ENCODE measurements at regions not wholly inside any gene's neighbourhood (a gene's known extent, or its start where the extent isn't known, plus 50 kb on each side); places are given as distances from the start of the nearest gene placed in this dataset.

- Histone ChIP-seq H3K4me3 (ENCODE audit: low read length) (no peak overlapping the region), H3K4me1 (ENCODE audit: insufficient read depth, low read length) (peaks cover 43% of the 10 kb centered on the region), H3K27me3 (ENCODE audit: control insufficient read depth in 1 of 2, insufficient read depth in 2 of 2, low read length in 2 of 2) (no peaks in the 10 kb centered on the region), H3K36me3 (ENCODE audit: insufficient read depth, low read length) (no peaks in the 10 kb centered on the region), H3K9me3 (ENCODE audit: control insufficient read depth in 1 of 2, insufficient read depth in 1 of 2, low read length in 2 of 2) (no peaks in the 10 kb centered on the region), H3K27ac (ENCODE audit: low read depth in 1 of 2, low read length in 2 of 2) (no peak overlapping the region)
- ATAC-seq (ENCODE audit: poor library complexity) (no peak), DNase-seq (no peak)
- H3K36me3 Mint-ChIP-seq (ENCODE audit: low read depth) = no peaks in the 10 kb centered on the region
- no peak for TF ChIP-seq CTCF (IDR thresholded peaks at IDR 0.05)
- no peak overlapping the region for H3K4me3 Mint-ChIP-seq
- no peaks in the 10 kb centered on the region for H3K9me3 Mint-ChIP-seq
- ChIA-PET POLR2A (interaction anchor here (1.6 kb wide), 1 partner anchor 142 kb away, joined by 3 read pairs; no protein-coding TSS in a partner anchor), CTCF (no interaction called here)
- H3K27me3 Mint-ChIP-seq = no peaks in the 10 kb centered on the region
- H3K4me1 Mint-ChIP-seq (ENCODE audit: low read depth) = peaks cover 73% of the 10 kb centered on the region
- peak overlapping the region; percentile 38 for H3K27ac Mint-ChIP-seq
- intact Hi-C loops (cut with DNase I, micrococcal nuclease) = loop anchor here in 1 of 2 experiments (5.0 kb wide), 1 partner anchor 80 kb away; no protein-coding TSS in a partner anchor
Observed at GRCh38 chr2:105952131-105952530, 207.4 kb downstream of the NCK2 start.

GRCh38 chr2:105951384-105951694, 206.6 kb downstream of the NCK2 start:
- H3K4me3 ChIP-seq (ENCODE audit: low read length) = no peak overlapping the region
- ATAC-seq (ENCODE audit: poor library complexity) (no peak), DNase-seq (no peak)
- no peaks in the 10 kb centered on the region for H3K9me3 ChIP-seq (ENCODE audit: control insufficient read depth in 1 of 2, insufficient read depth in 1 of 2, low read length in 2 of 2)
- H3K4me1 ChIP-seq (ENCODE audit: insufficient read depth, low read length) = peaks cover 43% of the 10 kb centered on the region
- H3K36me3 ChIP-seq (ENCODE audit: insufficient read depth, low read length) = no peaks in the 10 kb centered on the region
- no peaks in the 10 kb centered on the region for H3K36me3 Mint-ChIP-seq (ENCODE audit: low read depth)
- H3K4me1 Mint-ChIP-seq (ENCODE audit: low read depth) = peaks cover 73% of the 10 kb centered on the region
- no peaks in the 10 kb centered on the region for H3K27me3 Mint-ChIP-seq
- H3K4me3 Mint-ChIP-seq = no peak overlapping the region
- ChIA-PET POLR2A (interaction anchor here (0.6 to 1.6 kb wide), 3 partner anchors 16 to 157 kb away, joined by 3 to 4 read pairs (median 4); no protein-coding TSS in a partner anchor), CTCF (no interaction called here)
- H3K27me3 ChIP-seq (ENCODE audit: control insufficient read depth in 1 of 2, insufficient read depth in 2 of 2, low read length in 2 of 2) = no peaks in the 10 kb centered on the region
- no peaks in the 10 kb centered on the region for H3K9me3 Mint-ChIP-seq
- H3K27ac Mint-ChIP-seq = peak overlapping the region; percentile 32
- no peak for TF ChIP-seq CTCF (IDR thresholded peaks at IDR 0.05)
- intact Hi-C loops (cut with DNase I, micrococcal nuclease) = loop anchor here in 1 of 2 experiments (5.0 kb wide), 1 partner anchor 81 kb away; no protein-coding TSS in a partner anchor
- no peak overlapping the region for H3K27ac ChIP-seq (ENCODE audit: low read depth in 1 of 2, low read length in 2 of 2)

GRCh38 chr2:105950521-105951383, 206.0 kb downstream of the NCK2 start:
- peak in 1 of 14 experiments; percentile 48 for DNase-seq
- Mint-ChIP-seq H3K4me3 (no peak overlapping the region), H3K9me3 (no peaks in the 10 kb centered on the region)

More at GRCh38 chr2:105950521-105951383, 206.0 kb downstream of the NCK2 start:
- Mint-ChIP-seq H3K27ac (peak overlapping the region; percentile 32), H3K4me1 (ENCODE audit: low read depth) (peaks cover 67% of the 10 kb centered on the region), H3K36me3 (ENCODE audit: low read depth) (no peaks in the 10 kb centered on the region), H3K27me3 (no peaks in the 10 kb centered on the region)
- no peak overlapping the region for H3K27ac ChIP-seq (ENCODE audit: low read depth in 1 of 2, low read length in 2 of 2)
- peaks cover 43% of the 10 kb centered on the region for H3K4me1 ChIP-seq (ENCODE audit: insufficient read depth, low read length)
- no peak for ATAC-seq (ENCODE audit: poor library complexity)
- intact Hi-C loops (cut with DNase I, micrococcal nuclease) = loop anchor here in 1 of 2 experiments (5.0 kb wide), 1 partner anchor 82 kb away; no protein-coding TSS in a partner anchor
- no peak overlapping the region for H3K4me3 ChIP-seq (ENCODE audit: low read length)
- ChIA-PET POLR2A (interaction anchor here (0.6 to 1.0 kb wide), 2 partner anchors 16 to 158 kb away, joined by 4 read pairs; no protein-coding TSS in a partner anchor), CTCF (no interaction called here)
- no peak for TF ChIP-seq CTCF (IDR thresholded peaks at IDR 0.05)
- no peaks in the 10 kb centered on the region for H3K9me3 ChIP-seq (ENCODE audit: control insufficient read depth in 1 of 2, insufficient read depth in 1 of 2, low read length in 2 of 2)
- H3K36me3 ChIP-seq (ENCODE audit: insufficient read depth, low read length) = no peaks in the 10 kb centered on the region
- H3K27me3 ChIP-seq (ENCODE audit: control insufficient read depth in 1 of 2, insufficient read depth in 2 of 2, low read length in 2 of 2) = no peaks in the 10 kb centered on the region

All from CD4-positive, alpha-beta T cell (primary cell).